Upper lobe of left lung (tissue), 4 donors: ENCODE measurements at regions not wholly inside any gene's neighbourhood (a gene's known extent, or its start where the extent isn't known, plus 50 kb on each side); places are given as distances from the start of the nearest gene placed in this dataset.

ENCODE experiments used
- EP300 ChIP-seq, 4 donors: sonication (generic); formaldehyde crosslinking; IDR thresholded peaks; one replicate each; pipeline ENCODE4 v1.5.1; 2017; ENCODE audit warnings: antibody characterized with exemption in 4 of 4, control low read depth in 2 of 4
- POLR2A ChIP-seq, 4 donors: fragments of 450-650 bp; IDR thresholded peaks; one replicate each; pipeline ENCODE4 v1.5.1; 2016 to 2017; ENCODE audit warnings: antibody characterized with exemption in 4 of 4, mild to moderate bottlenecking in 2 of 4
- POLR2AphosphoS5 ChIP-seq, 2 donors: sonication (generic); formaldehyde crosslinking; IDR thresholded peaks; one replicate each; pipeline ENCODE4 v1.5.1; 2017; ENCODE audit warnings: antibody characterized with exemption in 2 of 2
- TF ChIP-seq, protein P1 (sequence below), 6 experiments: fragments of 450-650 bp in 4 of 6; fragments of 200-600 bp in 2 of 6; sonication (generic) in 2 of 6; IDR thresholded peaks; one replicate each; pipeline ENCODE4 v1.5.1; 2016 to 2019; ENCODE audit warnings: antibody characterized with exemption in 6 of 6

- TF ChIP-seq EP300 (IDR thresholded peaks at IDR 0.05): no peak
- TF ChIP-seq, protein P1, sequence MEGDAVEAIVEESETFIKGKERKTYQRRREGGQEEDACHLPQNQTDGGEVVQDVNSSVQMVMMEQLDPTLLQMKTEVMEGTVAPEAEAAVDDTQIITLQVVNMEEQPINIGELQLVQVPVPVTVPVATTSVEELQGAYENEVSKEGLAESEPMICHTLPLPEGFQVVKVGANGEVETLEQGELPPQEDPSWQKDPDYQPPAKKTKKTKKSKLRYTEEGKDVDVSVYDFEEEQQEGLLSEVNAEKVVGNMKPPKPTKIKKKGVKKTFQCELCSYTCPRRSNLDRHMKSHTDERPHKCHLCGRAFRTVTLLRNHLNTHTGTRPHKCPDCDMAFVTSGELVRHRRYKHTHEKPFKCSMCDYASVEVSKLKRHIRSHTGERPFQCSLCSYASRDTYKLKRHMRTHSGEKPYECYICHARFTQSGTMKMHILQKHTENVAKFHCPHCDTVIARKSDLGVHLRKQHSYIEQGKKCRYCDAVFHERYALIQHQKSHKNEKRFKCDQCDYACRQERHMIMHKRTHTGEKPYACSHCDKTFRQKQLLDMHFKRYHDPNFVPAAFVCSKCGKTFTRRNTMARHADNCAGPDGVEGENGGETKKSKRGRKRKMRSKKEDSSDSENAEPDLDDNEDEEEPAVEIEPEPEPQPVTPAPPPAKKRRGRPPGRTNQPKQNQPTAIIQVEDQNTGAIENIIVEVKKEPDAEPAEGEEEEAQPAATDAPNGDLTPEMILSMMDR (IDR thresholded peaks at IDR 0.05): no peak
- TF ChIP-seq POLR2A (IDR thresholded peaks at IDR 0.05): no peak
- TF ChIP-seq POLR2AphosphoS5 (IDR thresholded peaks at IDR 0.05): no peak
These were observed 57.3 kb upstream of the ZNF608 start for GRCh38 chr5:124803617-124804323.
